ENCODE measurements at regions not wholly inside any gene's neighbourhood (a gene's known extent, or its start where the extent isn't known, plus 50 kb on each side); places are given as distances from the start of the nearest gene placed in this dataset.
A peak's percentile ranks its signal among the peaks of the same experiment; 100 is the strongest.

DNA sequence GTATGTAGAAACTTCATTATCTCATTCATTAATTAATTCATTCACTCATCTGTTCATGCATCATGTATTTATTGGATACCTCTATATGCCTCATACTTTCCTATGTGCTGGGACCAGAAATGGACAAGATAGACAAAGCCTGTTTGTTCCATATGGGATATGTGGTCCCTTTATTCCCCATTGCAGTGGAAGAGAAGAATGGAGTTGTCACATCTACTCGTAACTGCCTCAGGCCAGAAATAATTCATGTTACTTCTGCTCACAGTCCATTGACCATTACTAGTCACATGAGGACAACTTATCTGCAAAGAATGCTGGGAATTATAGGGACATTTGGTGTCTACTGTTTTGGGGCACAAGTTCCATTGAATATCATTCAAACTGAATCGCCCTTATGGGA, 327.8 kb downstream of the MATN1 start:
- peaks cover 14% of the 10 kb centered on the region for H3K9me3 Mint-ChIP-seq (ENCODE audit: low read depth)

DNA sequence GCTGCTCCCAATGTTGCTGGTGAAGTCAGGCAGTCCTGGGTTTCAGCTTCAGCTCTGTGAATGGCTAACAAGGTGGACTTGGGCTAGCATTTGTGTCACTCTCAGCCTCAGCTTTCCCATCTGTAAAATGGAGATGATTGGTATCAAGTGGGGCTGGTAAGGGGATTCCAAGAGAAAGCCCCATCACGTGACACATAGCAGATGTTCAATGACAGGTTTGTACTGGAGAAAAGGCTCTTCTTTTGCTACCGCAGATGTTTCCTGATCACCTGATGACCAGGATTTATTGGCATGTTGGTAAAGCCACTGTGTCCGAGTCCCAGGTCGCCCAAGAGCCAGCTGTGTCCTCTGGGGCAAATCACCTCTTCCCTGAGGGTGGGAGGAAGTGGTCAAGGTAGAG, 335.0 kb downstream of the MATN1 start:
- TF ChIP-seq, protein P1, sequence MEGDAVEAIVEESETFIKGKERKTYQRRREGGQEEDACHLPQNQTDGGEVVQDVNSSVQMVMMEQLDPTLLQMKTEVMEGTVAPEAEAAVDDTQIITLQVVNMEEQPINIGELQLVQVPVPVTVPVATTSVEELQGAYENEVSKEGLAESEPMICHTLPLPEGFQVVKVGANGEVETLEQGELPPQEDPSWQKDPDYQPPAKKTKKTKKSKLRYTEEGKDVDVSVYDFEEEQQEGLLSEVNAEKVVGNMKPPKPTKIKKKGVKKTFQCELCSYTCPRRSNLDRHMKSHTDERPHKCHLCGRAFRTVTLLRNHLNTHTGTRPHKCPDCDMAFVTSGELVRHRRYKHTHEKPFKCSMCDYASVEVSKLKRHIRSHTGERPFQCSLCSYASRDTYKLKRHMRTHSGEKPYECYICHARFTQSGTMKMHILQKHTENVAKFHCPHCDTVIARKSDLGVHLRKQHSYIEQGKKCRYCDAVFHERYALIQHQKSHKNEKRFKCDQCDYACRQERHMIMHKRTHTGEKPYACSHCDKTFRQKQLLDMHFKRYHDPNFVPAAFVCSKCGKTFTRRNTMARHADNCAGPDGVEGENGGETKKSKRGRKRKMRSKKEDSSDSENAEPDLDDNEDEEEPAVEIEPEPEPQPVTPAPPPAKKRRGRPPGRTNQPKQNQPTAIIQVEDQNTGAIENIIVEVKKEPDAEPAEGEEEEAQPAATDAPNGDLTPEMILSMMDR (IDR thresholded peaks at IDR 0.05) = no peak
- Mint-ChIP-seq H3K27me3 (ENCODE audit: low read depth) (peaks cover 30% of the 10 kb centered on the region), H3K9me3 (ENCODE audit: low read depth) (peaks cover 14% of the 10 kb centered on the region), H3K27ac (ENCODE audit: unreplicated experiment) (no peak overlapping the region), H3K4me3 (ENCODE audit: unreplicated experiment) (no peak overlapping the region), H3K36me3 (ENCODE audit: low read depth) (no peaks in the 10 kb centered on the region), H3K4me1 (ENCODE audit: low read depth) (no peaks in the 10 kb centered on the region)
- DNase-seq (ENCODE audit: low spot score) = no peak

More for the DNA sequence above, 327.8 kb downstream of the MATN1 start:
- DNase-seq (ENCODE audit: low spot score) = no peak
- Mint-ChIP-seq H3K27me3 (ENCODE audit: low read depth) (peaks cover 24% of the 10 kb centered on the region), H3K4me3 (ENCODE audit: unreplicated experiment) (no peak overlapping the region), H3K36me3 (ENCODE audit: low read depth) (no peaks in the 10 kb centered on the region), H3K4me1 (ENCODE audit: low read depth) (no peaks in the 10 kb centered on the region), H3K27ac (ENCODE audit: unreplicated experiment) (no peak overlapping the region)
- TF ChIP-seq, protein P1 (IDR thresholded peaks at IDR 0.05) = no peak

DNA sequence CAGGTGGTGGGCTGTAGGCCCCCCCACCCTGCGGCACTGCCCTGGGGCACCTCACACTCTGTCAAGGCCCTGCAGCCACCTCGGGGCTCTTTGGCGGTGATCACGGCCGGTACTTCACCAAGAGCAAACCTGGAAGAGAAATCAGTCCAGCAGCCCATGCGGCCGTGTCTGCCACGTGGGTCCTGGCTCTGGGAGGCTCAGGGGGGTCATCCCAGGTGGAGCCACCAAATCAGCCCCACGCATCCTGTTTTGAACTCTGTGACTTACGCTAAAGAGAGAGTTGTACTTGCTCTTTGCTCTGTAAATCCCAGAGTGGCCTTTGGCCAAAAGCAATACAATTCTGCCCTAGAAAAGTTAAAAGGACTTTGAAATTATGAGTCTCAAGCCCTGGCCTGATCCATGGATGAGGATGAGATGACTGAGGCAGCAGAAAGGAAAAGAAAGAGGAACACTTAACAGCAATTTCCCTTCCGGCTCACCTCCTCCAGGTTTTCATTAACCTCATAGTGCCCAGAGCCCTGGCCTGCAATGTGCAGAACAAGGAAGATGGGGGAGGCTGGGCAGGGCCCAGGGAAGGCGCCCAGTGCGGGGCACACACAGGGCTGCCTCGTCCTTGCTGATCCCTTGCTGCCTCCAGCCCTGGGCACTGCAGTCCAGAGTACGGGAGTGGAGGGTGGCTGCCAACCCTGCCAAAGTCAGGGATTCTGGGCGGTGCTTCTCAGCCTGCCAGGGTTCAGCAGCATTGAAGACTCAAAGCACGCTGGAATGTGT, 337.0 kb downstream of the MATN1 start:
- no peak overlapping the region for H3K4me3 Mint-ChIP-seq (ENCODE audit: unreplicated experiment)
- TF ChIP-seq, protein P1 (IDR thresholded peaks at IDR 0.05) = no peak
- H3K9me3 Mint-ChIP-seq (ENCODE audit: low read depth) = peaks cover 3% of the 10 kb centered on the region
- H3K36me3 Mint-ChIP-seq (ENCODE audit: low read depth) = no peaks in the 10 kb centered on the region
- no peaks in the 10 kb centered on the region for H3K4me1 Mint-ChIP-seq (ENCODE audit: low read depth)
- H3K27me3 Mint-ChIP-seq (ENCODE audit: low read depth) = peaks cover 36% of the 10 kb centered on the region
- DNase-seq (ENCODE audit: low spot score) = peak; percentile 72
- H3K27ac Mint-ChIP-seq (ENCODE audit: unreplicated experiment) = no peak overlapping the region

DNA sequence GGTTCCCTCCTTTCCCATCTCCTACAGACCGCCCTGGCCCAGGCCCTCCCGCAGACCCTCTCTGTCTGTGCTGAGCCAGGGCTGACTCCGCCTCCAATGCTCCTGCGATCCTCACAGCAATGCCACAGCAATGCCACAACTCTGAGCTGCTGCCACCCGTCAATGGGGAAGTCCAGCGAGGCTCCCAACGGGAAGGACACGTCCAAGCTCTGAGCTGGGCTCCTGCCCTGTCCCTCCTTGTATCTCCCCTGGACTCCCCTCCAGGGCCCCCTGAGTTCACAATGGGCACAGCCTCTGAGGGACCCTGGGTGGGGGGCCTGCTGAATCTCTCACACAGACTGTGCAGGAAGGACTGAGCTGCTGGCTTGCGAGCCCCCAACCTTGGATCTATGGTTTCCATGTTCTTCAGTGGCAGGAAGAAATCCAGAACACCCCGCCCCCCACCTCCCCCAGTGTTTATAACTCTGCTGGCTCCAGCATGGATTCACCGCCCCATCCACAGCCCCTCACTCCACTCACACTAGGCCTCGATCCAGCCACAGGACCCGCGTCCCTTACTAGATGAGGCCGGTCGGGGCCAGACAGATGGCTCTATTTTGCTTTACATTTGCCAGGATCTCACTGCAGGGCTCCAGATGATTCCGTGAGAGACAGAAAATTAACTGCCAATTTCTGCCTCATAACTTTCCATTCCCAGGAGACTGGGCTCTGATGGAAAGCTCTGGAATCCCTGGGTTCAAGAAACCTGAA, 338.0 kb downstream of the MATN1 start:
- Mint-ChIP-seq H3K9me3 (ENCODE audit: low read depth) (no peaks in the 10 kb centered on the region), H3K4me1 (ENCODE audit: low read depth) (no peaks in the 10 kb centered on the region), H3K27me3 (ENCODE audit: low read depth) (peaks cover 38% of the 10 kb centered on the region), H3K4me3 (ENCODE audit: unreplicated experiment) (no peak overlapping the region), H3K36me3 (ENCODE audit: low read depth) (no peaks in the 10 kb centered on the region), H3K27ac (ENCODE audit: unreplicated experiment) (no peak overlapping the region)
- peak; percentile 69 for DNase-seq (ENCODE audit: low spot score)
- TF ChIP-seq, protein P1 (IDR thresholded peaks at IDR 0.05) = no peak
